Esophagus muscularis mucosa (tissue), 4 donors: ENCODE measurements at regions not wholly inside any gene's neighbourhood (a gene's known extent, or its start where the extent isn't known, plus 50 kb on each side); places are given as distances from the start of the nearest gene placed in this dataset.

Source experiments
- DNase-seq: peaks from one replicate; pipeline ENCODE4 v3.0.0-alpha.2; 2017; ENCODE audit errors: extremely low spot score
- H3K27ac ChIP-seq, 4 donors: fragments of 200-600 bp; sonication (generic); replicated peaks in 1 of 4; 1 replicate in 3 of 4; 2 replicates in 1 of 4; pipeline ENCODE4 v1.5.1; 2016 to 2019; ENCODE audit warnings: mild to moderate bottlenecking in 1 of 4
- H3K27me3 ChIP-seq, 4 donors: fragments of 200-600 bp; sonication (generic); one replicate each; pipeline versions ENCODE4 v1.5.1 to v1.6.0; 2016 to 2019
- H3K36me3 ChIP-seq, 4 donors: fragments of 200-600 bp; sonication (generic); one replicate each; pipeline ENCODE4 v1.5.1; 2016 to 2019
- H3K4me1 ChIP-seq, 4 donors: fragments of 200-600 bp; sonication (generic); one replicate each; pipeline ENCODE4 v1.5.1; 2016 to 2019
- H3K4me3 ChIP-seq, 4 donors: fragments of 200-600 bp; sonication (generic); 1 replicate in 2 of 4; 2 replicates in 2 of 4; pipeline ENCODE4 v1.5.1; 2016 to 2019; ENCODE audit warnings: mild to moderate bottlenecking in 4 of 4, moderate library complexity in 1 of 4
- H3K9me3 ChIP-seq, 4 donors: fragments of 200-600 bp; sonication (generic); 1 replicate in 3 of 4; 2 replicates in 1 of 4; pipeline ENCODE4 v1.5.1; 2016 to 2019
- EP300 ChIP-seq: sonication (generic); formaldehyde crosslinking; IDR thresholded peaks from one replicate; pipeline ENCODE4 v1.6.1; 2017; ENCODE audit warnings: antibody characterized with exemption
- POLR2A ChIP-seq: fragments of 450-650 bp; IDR thresholded peaks from one replicate; pipeline ENCODE4 v1.6.1; 2017; ENCODE audit warnings: antibody characterized with exemption, moderate library complexity, mild to moderate bottlenecking, low read depth
- POLR2AphosphoS5 ChIP-seq, 2 donors: sonication (generic); formaldehyde crosslinking; IDR thresholded peaks; one replicate each; pipeline ENCODE4 v1.6.1; 2017; ENCODE audit warnings: antibody characterized with exemption in 2 of 2
- WGBS: methylation state at CpG from one replicate; pipeline ENCODE4 v1.1.5; 2018; 5-methylcytosine and 5-hydroxymethylcytosine counted together
- intact Hi-C: fragments of 100-400 bp; cut with DNase I; formaldehyde crosslinking; loops from one replicate; pipeline ENCODE4 v1.15.1; 2023
- TF ChIP-seq, protein P1 (sequence below), 3 experiments: fragments of 200-600 bp in 2 of 3; fragments of 450-650 bp in 1 of 3; sonication (generic) in 2 of 3; IDR thresholded peaks; one replicate each; pipeline ENCODE4 v1.5.1; 2017 to 2019; ENCODE audit warnings: antibody characterized with exemption in 3 of 3, mild to moderate bottlenecking in 2 of 3, moderate library complexity in 1 of 3

DNA sequence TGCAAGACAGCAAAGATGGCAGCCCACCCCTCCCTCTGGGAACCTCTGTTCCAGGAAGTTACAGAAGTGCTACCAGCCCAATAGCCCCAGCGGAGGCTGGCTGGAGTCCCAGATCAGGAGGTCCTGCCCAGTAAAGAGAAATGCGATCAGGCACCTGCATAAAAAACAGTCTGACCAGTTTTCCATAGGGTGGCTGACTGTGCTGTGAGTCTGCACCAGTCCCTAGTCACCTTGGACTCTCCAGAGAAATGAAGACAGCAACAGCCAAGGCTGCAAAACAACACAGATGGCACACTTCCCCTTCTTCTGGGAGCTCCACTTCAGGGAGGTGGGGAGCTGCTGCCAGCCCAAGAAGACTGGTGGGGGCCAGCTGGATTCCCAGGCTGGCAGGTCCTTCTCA, 265.5 kb upstream of the PCSK5 start:
- Histone ChIP-seq H3K4me1 (no peaks in the 10 kb centered on the region), H3K27ac (no peak overlapping the region), H3K4me3 (no peak overlapping the region), H3K36me3 (no peaks in the 10 kb centered on the region), H3K9me3 (no peaks in the 10 kb centered on the region), H3K27me3 (no peaks in the 10 kb centered on the region)
- no peak for TF ChIP-seq POLR2A
- TF ChIP-seq, protein P1, sequence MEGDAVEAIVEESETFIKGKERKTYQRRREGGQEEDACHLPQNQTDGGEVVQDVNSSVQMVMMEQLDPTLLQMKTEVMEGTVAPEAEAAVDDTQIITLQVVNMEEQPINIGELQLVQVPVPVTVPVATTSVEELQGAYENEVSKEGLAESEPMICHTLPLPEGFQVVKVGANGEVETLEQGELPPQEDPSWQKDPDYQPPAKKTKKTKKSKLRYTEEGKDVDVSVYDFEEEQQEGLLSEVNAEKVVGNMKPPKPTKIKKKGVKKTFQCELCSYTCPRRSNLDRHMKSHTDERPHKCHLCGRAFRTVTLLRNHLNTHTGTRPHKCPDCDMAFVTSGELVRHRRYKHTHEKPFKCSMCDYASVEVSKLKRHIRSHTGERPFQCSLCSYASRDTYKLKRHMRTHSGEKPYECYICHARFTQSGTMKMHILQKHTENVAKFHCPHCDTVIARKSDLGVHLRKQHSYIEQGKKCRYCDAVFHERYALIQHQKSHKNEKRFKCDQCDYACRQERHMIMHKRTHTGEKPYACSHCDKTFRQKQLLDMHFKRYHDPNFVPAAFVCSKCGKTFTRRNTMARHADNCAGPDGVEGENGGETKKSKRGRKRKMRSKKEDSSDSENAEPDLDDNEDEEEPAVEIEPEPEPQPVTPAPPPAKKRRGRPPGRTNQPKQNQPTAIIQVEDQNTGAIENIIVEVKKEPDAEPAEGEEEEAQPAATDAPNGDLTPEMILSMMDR (IDR thresholded peaks at IDR 0.05): no peak
- TF ChIP-seq EP300: no peak
- 45% methylated on average over 2 of the region's 2 CpGs for WGBS
- DNase-seq: no peak
- intact Hi-C loops: no loop called here

DNA sequence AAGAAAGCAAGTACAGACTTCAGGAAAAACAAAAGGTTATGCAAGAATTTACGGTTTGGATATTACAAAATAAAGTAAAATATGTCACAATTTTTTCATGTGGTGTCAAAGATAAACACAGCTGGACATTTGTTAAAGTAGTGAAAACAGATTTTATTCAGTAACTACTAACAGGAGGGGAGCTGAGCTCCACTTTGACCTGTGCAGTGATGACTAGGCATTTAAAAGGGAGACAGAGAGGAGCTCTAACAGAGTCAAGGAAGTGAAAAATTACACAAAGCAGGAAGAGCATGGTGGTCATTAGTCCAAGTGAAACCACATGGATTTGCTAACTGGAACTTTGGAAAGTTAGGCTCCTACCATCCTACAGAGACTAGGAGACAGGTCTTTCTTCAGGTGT, 263.6 kb upstream of the PCSK5 start:
- WGBS: 38% methylated on average over 1 of the region's 1 CpG
- TF ChIP-seq POLR2AphosphoS5 (IDR thresholded peaks at IDR 0.05) (no peak), EP300 (no peak)
- TF ChIP-seq, protein P1 (IDR thresholded peaks at IDR 0.05): no peak
- Histone ChIP-seq H3K9me3 (no peaks in the 10 kb centered on the region), H3K4me3 (no peak overlapping the region), H3K4me1 (no peaks in the 10 kb centered on the region), H3K36me3 (no peaks in the 10 kb centered on the region), H3K27ac (no peak overlapping the region), H3K27me3 (no peaks in the 10 kb centered on the region)
- intact Hi-C loops: no loop called here
- no peak for DNase-seq

DNA sequence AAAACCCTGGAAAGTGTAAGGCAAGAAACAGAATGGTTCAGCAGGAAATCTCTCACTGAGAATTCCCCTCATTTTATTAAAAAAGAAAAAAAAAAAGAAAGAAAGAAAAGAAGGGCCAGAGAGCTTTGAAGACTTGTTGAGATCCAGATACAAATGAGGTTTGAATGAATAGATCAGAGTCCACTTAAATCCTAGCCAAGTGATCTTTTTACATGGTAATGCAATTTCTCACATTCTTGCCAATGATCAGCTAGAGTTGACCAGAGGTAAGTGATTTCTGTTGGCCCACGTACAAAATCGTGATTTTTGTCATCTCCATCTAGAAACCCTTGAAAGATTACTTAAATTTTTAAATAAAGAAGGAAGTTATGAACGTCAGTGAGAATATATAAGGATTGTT, 261.5 kb upstream of the PCSK5 start:
- Histone ChIP-seq H3K36me3 (no peaks in the 10 kb centered on the region), H3K9me3 (no peaks in the 10 kb centered on the region), H3K4me3 (no peak overlapping the region), H3K4me1 (no peaks in the 10 kb centered on the region), H3K27me3 (no peaks in the 10 kb centered on the region), H3K27ac (no peak overlapping the region)
- no peak for TF ChIP-seq POLR2AphosphoS5 (IDR thresholded peaks at IDR 0.05)
- no peak for TF ChIP-seq EP300
- TF ChIP-seq, protein P1 (IDR thresholded peaks at IDR 0.05): no peak
- TF ChIP-seq POLR2A: no peak
- 79% methylated on average over 3 of the region's 3 CpGs for WGBS
- intact Hi-C loops: no loop called here
- DNase-seq: no peak

DNA sequence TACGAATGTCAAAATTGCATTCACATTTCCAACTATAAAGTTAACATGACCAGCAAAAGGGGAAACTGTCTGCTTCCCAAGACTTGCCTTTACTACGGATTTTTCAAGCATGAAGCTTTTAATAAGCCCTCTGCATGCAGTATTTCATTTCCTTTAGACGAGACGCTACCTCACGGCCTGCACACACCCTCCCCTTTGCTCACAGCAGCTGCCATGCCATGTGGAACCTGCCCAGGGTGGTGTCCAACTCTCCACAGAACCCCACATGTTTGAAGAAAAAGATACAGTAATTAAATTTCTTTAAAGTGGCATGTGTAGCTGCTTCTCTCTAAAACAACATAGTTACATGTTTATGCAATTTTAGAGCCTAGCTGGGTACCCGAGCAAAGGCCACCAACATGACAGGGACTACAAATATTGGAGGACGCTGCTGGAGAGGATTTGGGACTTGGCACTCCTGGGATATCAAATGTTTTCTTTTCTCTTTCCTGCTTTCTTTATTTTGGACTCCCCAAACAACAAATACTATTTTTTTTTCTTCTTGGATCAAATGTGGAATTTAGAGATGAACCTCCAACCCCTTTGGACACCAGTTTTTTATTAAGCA, 256.9 kb upstream of the PCSK5 start:
- intact Hi-C loops: no loop called here
- TF ChIP-seq EP300: no peak
- TF ChIP-seq, protein P1 (IDR thresholded peaks at IDR 0.05): no peak
- no peak for TF ChIP-seq POLR2A
- TF ChIP-seq POLR2AphosphoS5 (IDR thresholded peaks at IDR 0.05): no peak
- H3K9me3 ChIP-seq: no peaks in the 10 kb centered on the region
- H3K36me3 ChIP-seq: no peaks in the 10 kb centered on the region
- no peak overlapping the region for H3K4me3 ChIP-seq
- no peaks in the 10 kb centered on the region for H3K27me3 ChIP-seq
- no peak overlapping the region for H3K27ac ChIP-seq
- H3K4me1 ChIP-seq: peaks cover 0 to 4% (median 3%) of the 10 kb centered on the region in 4 donors
- 70% methylated on average over 7 of the region's 7 CpGs for WGBS
- no peak for DNase-seq

DNA sequence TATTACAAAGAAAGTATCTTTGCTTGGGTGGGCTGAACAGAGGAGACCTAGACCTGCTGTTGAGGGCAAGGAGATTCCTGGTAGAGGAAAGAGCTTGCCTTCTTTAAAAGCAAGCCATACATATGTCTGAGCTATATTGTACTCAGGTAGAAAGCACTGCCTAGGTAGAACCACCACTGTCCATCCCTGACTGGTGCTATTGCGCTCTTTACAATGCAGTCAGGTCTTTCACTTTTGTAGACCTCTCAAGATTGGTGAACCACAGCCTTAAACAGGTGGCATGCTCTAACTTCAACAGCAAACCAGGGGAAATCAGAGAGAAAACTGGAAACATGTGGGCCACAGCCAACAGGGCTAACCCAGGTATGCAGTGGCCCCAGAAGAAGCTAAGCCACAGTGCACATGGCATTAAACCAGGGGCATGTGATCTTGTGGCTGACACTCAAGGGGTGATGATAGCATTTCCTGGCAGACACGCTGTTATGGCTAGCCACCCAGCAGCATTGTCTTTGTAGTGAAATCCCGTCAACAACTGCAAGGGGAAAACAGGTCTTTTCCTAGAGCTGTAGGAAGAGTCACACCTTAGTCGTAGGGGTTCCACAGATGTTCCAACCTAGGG, 253.9 kb upstream of the PCSK5 start:
- H3K9me3 ChIP-seq: no peaks in the 10 kb centered on the region
- H3K36me3 ChIP-seq: no peaks in the 10 kb centered on the region
- DNase-seq: no peak
- H3K27me3 ChIP-seq: no peaks in the 10 kb centered on the region
- no peak overlapping the region for H3K27ac ChIP-seq
- no peak overlapping the region for H3K4me3 ChIP-seq
- 70% methylated on average over 4 of the region's 4 CpGs for WGBS
- TF ChIP-seq POLR2A: no peak
- TF ChIP-seq POLR2AphosphoS5 (IDR thresholded peaks at IDR 0.05): no peak
- TF ChIP-seq, protein P1 (IDR thresholded peaks at IDR 0.05): no peak
- TF ChIP-seq EP300: no peak
- peaks cover 0 to 7% (median 4%) of the 10 kb centered on the region in 4 donors for H3K4me1 ChIP-seq
- intact Hi-C loops: no loop called here
